Upper lobe of right lung (tissue), 1 donor: ENCODE measurements at regions not wholly inside any gene's neighbourhood (a gene's known extent, or its start where the extent isn't known, plus 50 kb on each side); places are given as distances from the start of the nearest gene placed in this dataset.
A peak's percentile ranks its signal among the peaks of the same experiment; 100 is the strongest.

Experiments
- ATAC-seq: fragments of 200-7000 bp; cut with Tn5 transposase; one replicate; pipeline ENCODE4 v1.9.1; 2020; ENCODE audit warnings: mild to moderate bottlenecking, moderate library complexity
- DNase-seq: peaks from one replicate; pipeline ENCODE4 v3.0.0-alpha.2; 2020
- H3K27ac ChIP-seq: fragments of 200-600 bp; one replicate; pipeline ENCODE4 v1.8.0; 2022
- H3K27me3 ChIP-seq: fragments of 200-600 bp; one replicate; pipeline ENCODE4 v1.8.0; 2022; ENCODE audit warnings: mild to moderate bottlenecking
- H3K36me3 ChIP-seq: fragments of 200-600 bp; one replicate; pipeline ENCODE4 v1.8.0; 2022
- H3K4me1 ChIP-seq: fragments of 200-600 bp; one replicate; pipeline ENCODE4 v1.8.0; 2022
- H3K4me3 ChIP-seq: fragments of 200-600 bp; one replicate; pipeline ENCODE4 v1.8.0; 2022; ENCODE audit warnings: mild to moderate bottlenecking
- H3K9me3 ChIP-seq: fragments of 200-600 bp; one replicate; pipeline ENCODE4 v1.8.0; 2022
- CTCF ChIP-seq: fragments of 200-600 bp; IDR thresholded peaks from one replicate; pipeline ENCODE4 v1.8.0; 2022; ENCODE audit warnings: antibody characterized with exemption
- intact Hi-C: fragments of 100-400 bp; cut with DNase I; formaldehyde crosslinking; loops from one replicate; pipeline ENCODE4 v1.11.0; 2022
- donor health status: DM: no; HTN: yes; CAD: no; lungs with severe emphysema.

- Histone ChIP-seq H3K4me3 (no peak overlapping the region), H3K9me3 (no peaks in the 10 kb centered on the region), H3K4me1 (no peaks in the 10 kb centered on the region), H3K36me3 (no peaks in the 10 kb centered on the region), H3K27me3 (no peaks in the 10 kb centered on the region), H3K27ac (no peak overlapping the region)
- no peak for TF ChIP-seq CTCF
- no peak for DNase-seq
- intact Hi-C loops: no loop called here
- no peak for ATAC-seq
Measured at GRCh38 chr12:42779186-42779859, 189.8 kb upstream of the PRICKLE1 start.

GRCh38 chr12:42776396-42776795, 186.8 kb upstream of the PRICKLE1 start:
- H3K36me3 ChIP-seq: no peaks in the 10 kb centered on the region
- DNase-seq (no peak), ATAC-seq (no peak)
- H3K4me1 ChIP-seq: no peaks in the 10 kb centered on the region
- intact Hi-C loops: no loop called here
- no peaks in the 10 kb centered on the region for H3K9me3 ChIP-seq
- TF ChIP-seq CTCF: no peak
- H3K27me3 ChIP-seq: no peaks in the 10 kb centered on the region
- H3K4me3 ChIP-seq: no peak overlapping the region
- no peak overlapping the region for H3K27ac ChIP-seq

- no peaks in the 10 kb centered on the region for H3K27me3 ChIP-seq
- H3K9me3 ChIP-seq: no peaks in the 10 kb centered on the region
- H3K4me1 ChIP-seq: no peaks in the 10 kb centered on the region
- ATAC-seq (no peak), DNase-seq (no peak)
- H3K36me3 ChIP-seq: no peaks in the 10 kb centered on the region
- no peak overlapping the region for H3K4me3 ChIP-seq
- H3K27ac ChIP-seq: no peak overlapping the region
- intact Hi-C loops: no loop called here
- TF ChIP-seq CTCF: no peak
Measured at GRCh38 chr12:42774238-42774637, 184.7 kb upstream of the PRICKLE1 start.

- TF ChIP-seq CTCF: no peak
- ATAC-seq: no peak
- H3K4me1 ChIP-seq: no peaks in the 10 kb centered on the region
- no peaks in the 10 kb centered on the region for H3K27me3 ChIP-seq
- no peak overlapping the region for H3K4me3 ChIP-seq
- intact Hi-C loops: no loop called here
- H3K27ac ChIP-seq: no peak overlapping the region
- no peaks in the 10 kb centered on the region for H3K9me3 ChIP-seq
- no peaks in the 10 kb centered on the region for H3K36me3 ChIP-seq
- DNase-seq: no peak
Measured at GRCh38 chr12:42770261-42770660, 180.7 kb upstream of the PRICKLE1 start.

GRCh38 chr12:42769455-42769854, 179.9 kb upstream of the PRICKLE1 start:
- ATAC-seq (peak; percentile 36), DNase-seq (no peak)
- Histone ChIP-seq H3K27me3 (no peaks in the 10 kb centered on the region), H3K36me3 (no peaks in the 10 kb centered on the region), H3K4me3 (no peak overlapping the region), H3K27ac (no peak overlapping the region), H3K4me1 (no peaks in the 10 kb centered on the region), H3K9me3 (no peaks in the 10 kb centered on the region)
- intact Hi-C loops: no loop called here
- TF ChIP-seq CTCF: no peak

- H3K27ac ChIP-seq: no peak overlapping the region
- DNase-seq (no peak), ATAC-seq (no peak)
- no peaks in the 10 kb centered on the region for H3K9me3 ChIP-seq
- no peak overlapping the region for H3K4me3 ChIP-seq
- no peaks in the 10 kb centered on the region for H3K27me3 ChIP-seq
- H3K4me1 ChIP-seq: no peaks in the 10 kb centered on the region
- intact Hi-C loops: no loop called here
- no peaks in the 10 kb centered on the region for H3K36me3 ChIP-seq
- no peak for TF ChIP-seq CTCF
Measured at GRCh38 chr12:42767998-42768397, 178.5 kb upstream of the PRICKLE1 start.
